K562 (cell line): ENCODE measurements at regions not wholly inside any gene's neighbourhood (a gene's known extent, or its start where the extent isn't known, plus 50 kb on each side); places are given as distances from the start of the nearest gene placed in this dataset.

Experiments used
- BMI1 ChIP-seq: fragments of 150-350 bp; IDR thresholded peaks from 2 replicates; pipeline ENCODE4 v1.6.1; 2014; ENCODE audit warnings: low read length
- PCBP2 ChIP-seq: fragments of 200-400 bp; formaldehyde crosslinking; IDR thresholded peaks from 2 replicates; pipeline ENCODE4 v1.6.1; 2018; ENCODE audit warnings: low read length, low read depth, mild to moderate bottlenecking, moderate library complexity; ENCODE audit not compliant: poor library complexity, severe bottlenecking
- RAD21 ChIP-seq, 2 experiments: fragments of 250-450 bp in 1 of 2; fragments of 450-650 bp in 1 of 2; sonication (Bioruptor Pico) in 1 of 2; formaldehyde crosslinking in 1 of 2; IDR thresholded peaks in 1 of 2; conservative IDR thresholded peaks in 1 of 2; 2 replicates each; pipeline versions ENCODE4 v1.4.0 to v1.8.0; 2020 to 2022; ENCODE audit warnings: mild to moderate bottlenecking in 2 of 2, moderate library complexity in 1 of 2
- ZNF165 ChIP-seq: fragments of 250-450 bp; sonication (Bioruptor Pico); IDR thresholded peaks from 2 replicates; pipeline ENCODE4 v1.4.0; 2020; ENCODE audit warnings: borderline replicate concordance
- ZNF398 ChIP-seq: fragments of 250-450 bp; sonication (Bioruptor Pico); IDR thresholded peaks from 2 replicates; pipeline ENCODE4 v1.8.0; 2021; ENCODE audit warnings: moderate library complexity, mild to moderate bottlenecking, inconsistent platforms
- ZNF764 ChIP-seq: fragments of 250-450 bp; sonication (Bioruptor Pico); IDR thresholded peaks from 2 replicates; pipeline ENCODE4 v1.4.0; 2020; ENCODE audit warnings: low read depth, mild to moderate bottlenecking, moderate library complexity
- TF ChIP-seq, protein P1 (sequence below): fragments of 250-450 bp; sonication (Bioruptor Pico); IDR thresholded peaks from 2 replicates; pipeline ENCODE4 v1.8.0; 2022; ENCODE audit warnings: inconsistent platforms, mild to moderate bottlenecking, moderate library complexity, borderline replicate concordance

DNA sequence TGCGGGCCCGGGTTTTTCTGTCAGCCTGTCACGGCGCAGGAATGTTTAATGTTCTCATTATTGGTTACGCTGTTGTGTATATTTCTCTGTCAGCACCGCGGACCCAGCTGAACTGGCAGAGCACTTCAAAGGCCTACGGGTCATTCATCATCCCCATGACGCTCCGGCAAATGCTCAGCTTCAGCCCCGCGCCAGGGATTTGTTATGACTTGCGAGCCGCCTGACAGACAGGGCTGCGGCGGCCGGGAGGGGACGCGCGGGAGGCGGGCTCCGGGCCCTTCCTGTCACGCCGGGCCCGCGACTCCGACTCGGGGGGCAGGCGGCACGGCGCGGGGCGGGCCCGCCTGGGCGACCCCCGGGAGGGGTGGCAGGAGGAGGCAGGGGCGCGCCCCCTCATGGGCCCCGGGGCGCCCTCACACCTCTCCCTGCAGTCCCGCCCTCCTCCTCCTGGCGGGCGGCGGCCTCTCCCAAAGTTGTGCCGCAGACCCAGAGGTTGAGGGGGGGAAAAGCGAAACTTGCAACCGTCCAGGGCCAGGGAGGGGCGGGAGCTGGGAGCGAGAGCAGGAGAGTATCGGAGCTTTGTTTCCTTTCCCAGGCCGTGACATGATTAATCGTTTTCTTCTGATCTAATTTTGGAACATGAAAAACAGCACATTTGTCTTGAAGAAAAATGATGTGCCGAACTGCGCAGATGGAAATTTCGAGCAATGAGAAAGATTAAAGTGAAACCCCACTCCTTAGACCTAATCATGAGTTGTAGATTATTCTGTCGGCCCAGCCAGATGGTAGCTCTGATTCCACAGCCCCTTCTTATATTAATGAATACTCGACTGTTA lies 59.3 kb upstream of the COMTD1 start (continued):
- TF ChIP-seq RAD21 (CRISPR knock-in tag; conservative IDR thresholded peaks at IDR 0.05 in 1 of 2, IDR thresholded peaks at IDR 0.05 in 1 of 2), result peak; percentile 7 to 35; a peak in 3 of 4 replicates
- no peak for TF ChIP-seq PCBP2
- TF ChIP-seq, protein P1, sequence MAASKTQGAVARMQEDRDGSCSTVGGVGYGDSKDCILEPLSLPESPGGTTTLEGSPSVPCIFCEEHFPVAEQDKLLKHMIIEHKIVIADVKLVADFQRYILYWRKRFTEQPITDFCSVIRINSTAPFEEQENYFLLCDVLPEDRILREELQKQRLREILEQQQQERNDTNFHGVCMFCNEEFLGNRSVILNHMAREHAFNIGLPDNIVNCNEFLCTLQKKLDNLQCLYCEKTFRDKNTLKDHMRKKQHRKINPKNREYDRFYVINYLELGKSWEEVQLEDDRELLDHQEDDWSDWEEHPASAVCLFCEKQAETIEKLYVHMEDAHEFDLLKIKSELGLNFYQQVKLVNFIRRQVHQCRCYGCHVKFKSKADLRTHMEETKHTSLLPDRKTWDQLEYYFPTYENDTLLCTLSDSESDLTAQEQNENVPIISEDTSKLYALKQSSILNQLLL (CRISPR knock-in tag), result no peak
- TF ChIP-seq ZNF165 (CRISPR knock-in tag), result no peak
- TF ChIP-seq BMI1, result no peak
- TF ChIP-seq ZNF764 (CRISPR knock-in tag), result no peak
- TF ChIP-seq ZNF398 (CRISPR knock-in tag), result no peak
